H9 (cell line): ENCODE measurements at regions not wholly inside any gene's neighbourhood (a gene's known extent, or its start where the extent isn't known, plus 50 kb on each side); places are given as distances from the start of the nearest gene placed in this dataset.

ENCODE experiments used
- DNase-seq: peaks from one replicate; pipeline ENCODE4 v3.0.0-alpha.2; 2017
- H2AFZ ChIP-seq: one replicate; pipeline ENCODE4 v1.6.1; 2013; ENCODE audit warnings: mild to moderate bottlenecking, low read length, control low read depth, moderate library complexity
- H2AK5ac ChIP-seq: 2 replicates; pipeline ENCODE4 v1.6.1; 2013; ENCODE audit warnings: low read length, control low read depth, mixed read lengths; ENCODE audit not compliant: insufficient read length
- H2BK120ac ChIP-seq: one replicate; pipeline ENCODE4 v1.6.1; 2013; ENCODE audit warnings: low read depth, mild to moderate bottlenecking, low read length, control low read depth, inconsistent platforms; ENCODE audit not compliant: poor library complexity, severe bottlenecking
- H2BK12ac ChIP-seq: 2 replicates; pipeline ENCODE4 v1.6.1; 2013; ENCODE audit warnings: low read length, control low read depth, mixed read lengths, low read depth; ENCODE audit not compliant: insufficient read length
- H2BK15ac ChIP-seq: 2 replicates; pipeline ENCODE4 v1.6.1; 2013; ENCODE audit warnings: low read depth, low read length, control low read depth
- H2BK20ac ChIP-seq: one replicate; pipeline ENCODE4 v1.6.1; 2013; ENCODE audit warnings: low read depth, mild to moderate bottlenecking, low read length, control low read depth, inconsistent platforms; ENCODE audit not compliant: poor library complexity, severe bottlenecking
- H2BK5ac ChIP-seq: 2 replicates; pipeline ENCODE4 v1.6.1; 2013; ENCODE audit warnings: low read length, control low read depth, mixed read lengths; ENCODE audit not compliant: insufficient read length
- H3K14ac ChIP-seq: 2 replicates; pipeline ENCODE4 v1.6.1; 2013; ENCODE audit warnings: low read length, control low read depth; ENCODE audit not compliant: insufficient read depth
- H3K18ac ChIP-seq: 2 replicates; pipeline ENCODE4 v1.6.1; 2013; ENCODE audit warnings: low read depth, mild to moderate bottlenecking, mixed read lengths, low read length, control low read depth; ENCODE audit not compliant: insufficient read length
- H3K23ac ChIP-seq: 2 replicates; pipeline ENCODE4 v1.6.1; 2013; ENCODE audit warnings: low read length, control low read depth, mixed read lengths, low read depth; ENCODE audit not compliant: insufficient read length
- H3K23me2 ChIP-seq: 2 replicates; pipeline ENCODE4 v1.6.1; 2013; ENCODE audit warnings: low read depth, mild to moderate bottlenecking, mixed read lengths, low read length, control low read depth; ENCODE audit not compliant: insufficient read length, poor library complexity, severe bottlenecking
- H3K27ac ChIP-seq: 2 replicates; pipeline ENCODE4 v1.5.1; 2013; ENCODE audit warnings: low read length, control low read depth, mixed read lengths, low read depth; ENCODE audit not compliant: insufficient read length
- H3K27me3 ChIP-seq: 2 replicates; pipeline ENCODE4 v1.6.1; 2013; ENCODE audit warnings: low read length, control low read depth, inconsistent platforms; ENCODE audit not compliant: insufficient read depth
- H3K4ac ChIP-seq: 2 replicates; pipeline ENCODE4 v1.6.1; 2013; ENCODE audit warnings: low read depth, mild to moderate bottlenecking, control low read depth, inconsistent platforms, low read length, moderate library complexity
- H3K4me1 ChIP-seq: 2 replicates; pipeline ENCODE4 v1.6.1; 2013; ENCODE audit warnings: low read length, control low read depth, inconsistent platforms; ENCODE audit not compliant: insufficient read depth
- H3K4me2 ChIP-seq: 2 replicates; pipeline ENCODE4 v1.6.1; 2013; ENCODE audit warnings: low read length, control low read depth, mixed read lengths; ENCODE audit not compliant: insufficient read length, insufficient read depth
- H3K56ac ChIP-seq: 2 replicates; pipeline ENCODE4 v1.6.1; 2013; ENCODE audit warnings: low read depth, mild to moderate bottlenecking, mixed read lengths, low read length, control low read depth; ENCODE audit not compliant: insufficient read length
- H3K79me1 ChIP-seq: 2 replicates; pipeline ENCODE4 v1.6.1; 2013; ENCODE audit warnings: low read depth, mild to moderate bottlenecking, moderate library complexity, low read length, control low read depth, inconsistent platforms; ENCODE audit not compliant: insufficient read depth, poor library complexity, severe bottlenecking
- H3K79me2 ChIP-seq: 2 replicates; pipeline ENCODE4 v1.6.1; 2013; ENCODE audit warnings: low read length, control low read depth, inconsistent platforms; ENCODE audit not compliant: insufficient read depth
- H3K9ac ChIP-seq: 2 replicates; pipeline ENCODE4 v1.6.1; 2013; ENCODE audit warnings: low read length, control low read depth, mixed read lengths; ENCODE audit not compliant: insufficient read length; ENCODE audit errors: extremely low read depth
- H3K9me3 ChIP-seq: one replicate; pipeline ENCODE4 v1.6.1; 2013; ENCODE audit warnings: low read depth, low read length, inconsistent platforms; ENCODE audit not compliant: control insufficient read depth
- H3T11ph ChIP-seq: one replicate; pipeline ENCODE4 v1.6.1; 2013; ENCODE audit warnings: mild to moderate bottlenecking, low read length, control low read depth, inconsistent platforms
- H4K20me1 ChIP-seq: one replicate; pipeline ENCODE4 v1.6.1; 2013; ENCODE audit not compliant: control insufficient read depth, insufficient read length, insufficient read depth
- H4K5ac ChIP-seq: 2 replicates; pipeline ENCODE4 v1.6.1; 2013; ENCODE audit warnings: low read depth, mild to moderate bottlenecking, mixed read lengths, low read length, control low read depth; ENCODE audit not compliant: insufficient read length
- H4K8ac ChIP-seq: replicated peaks from 2 replicates; pipeline ENCODE4 v1.6.1; 2013; ENCODE audit warnings: low read length, control low read depth, mixed read lengths, low read depth; ENCODE audit not compliant: insufficient read length
- H4K91ac ChIP-seq: 2 replicates; pipeline ENCODE4 v1.6.1; 2013; ENCODE audit warnings: low read depth, mild to moderate bottlenecking, moderate library complexity, mixed read lengths, low read length, control low read depth; ENCODE audit not compliant: insufficient read length
- H3K27ac Mint-ChIP-seq, 3 experiments: 2 replicates in 2 of 3; 3 replicates in 1 of 3; pipeline ENCODE4 v1.8.0; 2020 to 2021; ENCODE audit warnings: mixed read lengths in 3 of 3, mild to moderate bottlenecking in 1 of 3, moderate library complexity in 1 of 3
- H3K27me3 Mint-ChIP-seq: 2 replicates; pipeline ENCODE4 v1.8.0; 2021; ENCODE audit warnings: low read depth, mild to moderate bottlenecking, moderate library complexity, mixed read lengths
- H3K36me3 Mint-ChIP-seq, 3 experiments: 2 replicates in 2 of 3; 3 replicates in 1 of 3; pipeline ENCODE4 v1.8.0; 2020 to 2021; ENCODE audit warnings: low read depth in 3 of 3, mixed read lengths in 3 of 3; ENCODE audit not compliant: insufficient read depth in 1 of 3
- H3K4me1 Mint-ChIP-seq, 2 experiments: 2 replicates each; pipeline ENCODE4 v1.8.0; 2020; ENCODE audit warnings: mixed read lengths in 2 of 2
- H3K4me3 Mint-ChIP-seq, 2 experiments: 2 replicates in 1 of 2; 3 replicates in 1 of 2; pipeline ENCODE4 v1.8.0; 2020 to 2021; ENCODE audit warnings: mild to moderate bottlenecking in 2 of 2, mixed read lengths in 2 of 2, moderate library complexity in 1 of 2
- H3K9me3 Mint-ChIP-seq, 2 experiments: 2 replicates in 1 of 2; 3 replicates in 1 of 2; pipeline ENCODE4 v1.8.0; 2020; ENCODE audit warnings: mild to moderate bottlenecking in 2 of 2, mixed read lengths in 2 of 2, moderate library complexity in 1 of 2
- WGBS: extraction: QIAGEN DNeasy Blood & Tissue Kit; methylation state at CpG from one replicate; pipeline ENCODE4 v1.1.7; 2013; ENCODE audit warnings: missing lambda C conversion rate, low lambda C conversion rate, mixed read lengths; ENCODE audit not compliant: insufficient read length; ENCODE audit errors: extremely low coverage; 5-methylcytosine and 5-hydroxymethylcytosine counted together
- TF ChIP-seq, protein P1 (sequence below): fragments of 200-600 bp; sonication (generic); conservative IDR thresholded peaks from 3 replicates; pipeline ENCODE4 v1.8.0; 2021; ENCODE audit warnings: antibody characterized with exemption, mild to moderate bottlenecking

- no peak overlapping the region for H3K23ac ChIP-seq
- Mint-ChIP-seq H3K27me3 (peaks cover 5% of the 10 kb centered on the region), H3K4me1 (peaks cover 0 to 7% of the 10 kb centered on the region in 2 experiments; a peak in 2 of 4 replicates), H3K4me3 (no peak overlapping the region), H3K9me3 (peaks cover 0 to 1% of the 10 kb centered on the region in 2 experiments; a peak in 3 of 5 replicates), H3K27ac (no peak overlapping the region), H3K36me3 (no peaks in the 10 kb centered on the region; a peak in 1 of 7 replicates)
- H2AFZ ChIP-seq: no peak overlapping the region
- no peak overlapping the region for H3T11ph ChIP-seq
- H4K91ac ChIP-seq: no peak overlapping the region
- no peaks in the 10 kb centered on the region for H3K4me1 ChIP-seq
- H3K79me2 ChIP-seq: no peaks in the 10 kb centered on the region
- WGBS: no CpG with 5 or more reads among the region's 4 CpGs
- no peak overlapping the region for H2AK5ac ChIP-seq
- no peak overlapping the region for H2BK20ac ChIP-seq
- H3K79me1 ChIP-seq: no peaks in the 10 kb centered on the region
- no peak overlapping the region for H3K27ac ChIP-seq
- DNase-seq: no peak
- no peak overlapping the region for H2BK120ac ChIP-seq
- H3K14ac ChIP-seq: no peak overlapping the region
- H4K5ac ChIP-seq: no peak overlapping the region
- H3K23me2 ChIP-seq: no peaks in the 10 kb centered on the region
- TF ChIP-seq, protein P1, sequence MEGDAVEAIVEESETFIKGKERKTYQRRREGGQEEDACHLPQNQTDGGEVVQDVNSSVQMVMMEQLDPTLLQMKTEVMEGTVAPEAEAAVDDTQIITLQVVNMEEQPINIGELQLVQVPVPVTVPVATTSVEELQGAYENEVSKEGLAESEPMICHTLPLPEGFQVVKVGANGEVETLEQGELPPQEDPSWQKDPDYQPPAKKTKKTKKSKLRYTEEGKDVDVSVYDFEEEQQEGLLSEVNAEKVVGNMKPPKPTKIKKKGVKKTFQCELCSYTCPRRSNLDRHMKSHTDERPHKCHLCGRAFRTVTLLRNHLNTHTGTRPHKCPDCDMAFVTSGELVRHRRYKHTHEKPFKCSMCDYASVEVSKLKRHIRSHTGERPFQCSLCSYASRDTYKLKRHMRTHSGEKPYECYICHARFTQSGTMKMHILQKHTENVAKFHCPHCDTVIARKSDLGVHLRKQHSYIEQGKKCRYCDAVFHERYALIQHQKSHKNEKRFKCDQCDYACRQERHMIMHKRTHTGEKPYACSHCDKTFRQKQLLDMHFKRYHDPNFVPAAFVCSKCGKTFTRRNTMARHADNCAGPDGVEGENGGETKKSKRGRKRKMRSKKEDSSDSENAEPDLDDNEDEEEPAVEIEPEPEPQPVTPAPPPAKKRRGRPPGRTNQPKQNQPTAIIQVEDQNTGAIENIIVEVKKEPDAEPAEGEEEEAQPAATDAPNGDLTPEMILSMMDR: no peak
- no peak overlapping the region for H3K9ac ChIP-seq
- no peak overlapping the region for H2BK15ac ChIP-seq
- no peak overlapping the region for H4K8ac ChIP-seq
- H3K4me2 ChIP-seq: no peak overlapping the region
- H3K56ac ChIP-seq: no peak overlapping the region
- H3K27me3 ChIP-seq: no peaks in the 10 kb centered on the region
- no peak overlapping the region for H3K4ac ChIP-seq
- no peak overlapping the region for H2BK5ac ChIP-seq
- no peak overlapping the region for H3K18ac ChIP-seq
- no peaks in the 10 kb centered on the region for H4K20me1 ChIP-seq
- no peaks in the 10 kb centered on the region for H3K9me3 ChIP-seq
- no peak overlapping the region for H2BK12ac ChIP-seq
Observed at GRCh38 chr2:88250404-88250803, 80.3 kb downstream of the THNSL2 start.
